Esophagus squamous epithelium (tissue), 4 donors: ENCODE measurements at regions not wholly inside any gene's neighbourhood (a gene's known extent, or its start where the extent isn't known, plus 50 kb on each side); places are given as distances from the start of the nearest gene placed in this dataset.

ENCODE experiments used
- POLR2A ChIP-seq, 4 donors: fragments of 450-650 bp; IDR thresholded peaks; one replicate each; pipeline ENCODE4 v1.6.1; 2017; ENCODE audit warnings: antibody characterized with exemption in 4 of 4, mild to moderate bottlenecking in 4 of 4, moderate library complexity in 3 of 4
- TF ChIP-seq, protein P1 (sequence below), 6 experiments: fragments of 450-650 bp in 4 of 6; fragments of 200-600 bp in 2 of 6; sonication (generic) in 2 of 6; IDR thresholded peaks; one replicate each; pipeline ENCODE4 v1.5.1; 2016 to 2019; ENCODE audit warnings: antibody characterized with exemption in 6 of 6, mild to moderate bottlenecking in 4 of 6, moderate library complexity in 4 of 6

GRCh38 chr6:19289457-19289856 lies 547.7 kb upstream of the ID4 start:
- TF ChIP-seq, protein P1, sequence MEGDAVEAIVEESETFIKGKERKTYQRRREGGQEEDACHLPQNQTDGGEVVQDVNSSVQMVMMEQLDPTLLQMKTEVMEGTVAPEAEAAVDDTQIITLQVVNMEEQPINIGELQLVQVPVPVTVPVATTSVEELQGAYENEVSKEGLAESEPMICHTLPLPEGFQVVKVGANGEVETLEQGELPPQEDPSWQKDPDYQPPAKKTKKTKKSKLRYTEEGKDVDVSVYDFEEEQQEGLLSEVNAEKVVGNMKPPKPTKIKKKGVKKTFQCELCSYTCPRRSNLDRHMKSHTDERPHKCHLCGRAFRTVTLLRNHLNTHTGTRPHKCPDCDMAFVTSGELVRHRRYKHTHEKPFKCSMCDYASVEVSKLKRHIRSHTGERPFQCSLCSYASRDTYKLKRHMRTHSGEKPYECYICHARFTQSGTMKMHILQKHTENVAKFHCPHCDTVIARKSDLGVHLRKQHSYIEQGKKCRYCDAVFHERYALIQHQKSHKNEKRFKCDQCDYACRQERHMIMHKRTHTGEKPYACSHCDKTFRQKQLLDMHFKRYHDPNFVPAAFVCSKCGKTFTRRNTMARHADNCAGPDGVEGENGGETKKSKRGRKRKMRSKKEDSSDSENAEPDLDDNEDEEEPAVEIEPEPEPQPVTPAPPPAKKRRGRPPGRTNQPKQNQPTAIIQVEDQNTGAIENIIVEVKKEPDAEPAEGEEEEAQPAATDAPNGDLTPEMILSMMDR (IDR thresholded peaks at IDR 0.05): no peak
- TF ChIP-seq POLR2A (IDR thresholded peaks at IDR 0.05): no peak
